Eye (tissue), 1 donor: ENCODE measurements at regions not wholly inside any gene's neighbourhood (a gene's known extent, or its start where the extent isn't known, plus 50 kb on each side); places are given as distances from the start of the nearest gene placed in this dataset.
A peak's percentile ranks its signal among the peaks of the same experiment; 100 is the strongest.

Experiments used
- DNase-seq: peaks from one replicate; pipeline ENCODE4 v3.0.0-alpha.2; 2015

- no peak for DNase-seq
These were observed 385.1 kb upstream of the POU3F3 start for GRCh38 chr2:104468846-104469245.

GRCh38 chr2:104472076-104472475, 381.8 kb upstream of the POU3F3 start:
- DNase-seq: no peak

DNA sequence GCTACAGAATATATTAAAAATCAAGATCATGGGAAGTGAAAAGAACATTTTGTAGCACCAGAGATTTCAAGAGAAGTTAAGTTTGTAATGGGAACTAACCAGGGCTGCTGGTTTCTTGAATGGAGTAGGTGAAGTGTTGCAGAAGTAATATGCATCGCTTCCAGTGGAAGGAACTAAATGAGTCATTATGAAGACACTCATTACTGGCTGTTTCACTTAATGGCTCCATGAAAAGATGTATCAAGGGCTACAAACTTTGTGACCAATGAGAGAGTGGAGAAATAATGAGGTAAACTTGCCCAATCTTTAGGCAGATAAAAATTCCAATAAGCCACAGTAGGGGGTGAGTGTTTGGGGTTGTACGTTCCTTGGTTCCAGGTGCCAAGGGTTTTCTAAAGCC, 380.4 kb upstream of the POU3F3 start:
- peak; percentile 72 for DNase-seq

DNA sequence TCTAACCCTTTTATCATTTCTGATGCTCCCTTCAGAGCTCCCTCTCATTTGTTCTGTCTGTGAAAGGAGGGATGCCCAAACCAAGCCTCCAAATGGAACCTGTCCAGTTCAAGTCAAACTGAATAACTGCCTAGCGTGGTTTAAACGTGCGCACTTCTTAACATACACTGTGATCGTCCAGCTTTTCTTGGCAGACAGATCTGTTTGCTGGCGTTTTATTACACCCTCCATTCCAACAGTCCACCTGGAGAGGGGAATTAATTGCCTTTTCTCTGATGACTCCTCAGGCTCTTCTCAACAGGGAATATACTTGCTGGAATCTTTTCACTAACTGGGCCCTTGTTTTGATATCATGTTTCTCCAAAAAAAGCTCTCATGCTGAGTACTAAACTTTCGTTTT, 379.2 kb upstream of the POU3F3 start:
- no peak for DNase-seq

DNA sequence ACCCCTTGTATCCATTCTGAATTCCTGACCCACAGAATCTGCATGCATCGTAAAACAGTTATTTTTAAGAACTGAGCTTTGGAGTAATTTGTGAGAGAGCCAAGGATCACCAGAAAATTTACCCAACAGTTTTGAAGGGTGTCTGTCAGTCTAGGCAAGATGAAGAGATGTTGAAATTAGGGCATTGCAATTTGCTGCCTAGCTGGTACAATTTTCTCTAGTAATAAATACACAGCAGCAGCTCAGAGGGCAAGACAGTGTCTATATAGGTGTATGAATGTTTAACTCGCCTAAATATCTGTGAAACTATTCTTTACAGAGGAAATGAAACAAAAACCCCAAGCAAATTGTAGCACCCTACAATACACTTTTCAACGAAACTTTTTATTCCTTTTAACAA, 377.8 kb upstream of the POU3F3 start:
- DNase-seq: no peak

DNA sequence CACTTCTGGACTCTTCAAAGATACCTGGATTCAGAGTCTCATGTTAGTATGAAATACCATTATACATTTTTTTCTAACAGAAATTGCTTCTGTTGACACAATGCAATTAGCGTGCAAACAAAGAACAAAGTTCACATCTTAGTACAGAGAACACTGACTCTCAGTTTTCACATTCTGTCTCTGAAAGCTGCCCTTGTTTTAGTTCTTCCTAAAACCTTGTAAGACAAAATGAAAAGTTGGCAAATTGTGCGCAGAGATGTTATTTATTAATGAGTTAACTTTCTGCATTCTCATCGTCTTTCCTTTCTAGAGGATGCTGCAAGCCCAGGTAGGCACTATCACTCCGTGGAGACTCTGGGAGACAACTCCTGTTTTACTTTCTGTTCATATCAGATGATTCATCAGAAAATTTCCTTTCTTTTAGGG, 377.3 kb upstream of the POU3F3 start:
- DNase-seq: no peak

- DNase-seq: no peak
These were observed 372.6 kb upstream of the POU3F3 start for GRCh38 chr2:104481341-104481740.

DNA sequence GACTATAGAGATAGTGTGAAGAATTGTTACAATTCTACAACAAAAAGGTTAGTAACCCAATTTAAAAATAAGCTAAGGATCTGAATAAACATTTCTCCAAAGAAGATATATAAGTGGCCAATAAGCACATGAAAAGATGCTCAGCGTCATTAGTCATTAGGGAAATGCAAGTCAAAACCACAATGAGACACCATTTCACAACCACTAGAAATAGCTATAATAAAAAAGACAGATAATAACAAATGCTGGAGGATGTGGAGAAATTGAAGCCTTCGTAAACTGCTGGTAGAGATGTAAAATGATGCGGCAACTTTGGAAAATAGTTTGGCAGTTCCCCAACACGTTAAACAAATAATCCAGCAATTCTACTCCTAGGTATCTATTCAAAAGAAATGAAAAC, 366.5 kb upstream of the POU3F3 start:
- no peak for DNase-seq

GRCh38 chr2:104493698-104494097, 360.2 kb upstream of the POU3F3 start:
- no peak for DNase-seq

DNA sequence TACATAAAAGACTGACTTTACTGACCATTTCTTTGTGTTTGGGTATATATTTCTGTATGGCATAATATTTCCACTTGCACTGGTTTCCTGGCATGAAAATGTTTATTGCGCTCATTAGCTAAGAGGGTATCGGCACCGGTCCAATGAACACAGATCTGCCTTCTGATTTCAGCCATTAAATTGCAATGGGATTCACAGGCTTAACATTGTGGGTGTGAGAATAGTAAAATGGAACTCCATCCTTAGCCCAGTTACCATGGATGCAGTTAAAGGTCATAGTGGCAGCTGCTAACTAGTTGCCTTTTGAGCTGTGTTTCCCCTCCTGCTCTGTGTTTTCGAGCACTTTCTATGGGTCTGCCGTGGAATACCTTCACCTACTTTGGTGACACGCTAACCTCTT, 352.6 kb upstream of the POU3F3 start:
- no peak for DNase-seq

GRCh38 chr2:104501929-104502328, 352.0 kb upstream of the POU3F3 start:
- no peak for DNase-seq

DNA sequence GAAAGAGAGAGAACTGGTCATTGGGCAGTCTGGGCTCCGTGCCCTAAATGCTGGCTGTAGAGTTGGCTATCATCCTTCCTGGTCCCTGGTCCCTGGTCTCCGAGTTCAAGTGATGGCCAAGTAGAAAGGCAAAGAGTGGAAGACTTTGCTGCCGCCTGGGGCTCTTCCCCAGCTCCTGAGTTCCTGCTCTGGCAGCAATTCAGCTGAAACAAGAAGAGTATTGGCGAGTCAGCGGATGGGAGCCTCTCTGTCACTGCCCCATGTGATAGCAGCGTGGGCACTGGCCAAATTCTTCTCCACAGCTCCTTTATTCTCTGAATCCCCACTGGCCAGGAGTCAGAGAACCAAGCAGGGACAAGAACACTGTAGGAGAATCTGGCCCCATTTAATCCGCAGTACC, 351.0 kb upstream of the POU3F3 start:
- DNase-seq: no peak

- no peak for DNase-seq
These were observed 349.4 kb upstream of the POU3F3 start for GRCh38 chr2:104504331-104505073.

- DNase-seq: no peak
These were observed 335.7 kb upstream of the POU3F3 start for GRCh38 chr2:104518256-104518655.

DNA sequence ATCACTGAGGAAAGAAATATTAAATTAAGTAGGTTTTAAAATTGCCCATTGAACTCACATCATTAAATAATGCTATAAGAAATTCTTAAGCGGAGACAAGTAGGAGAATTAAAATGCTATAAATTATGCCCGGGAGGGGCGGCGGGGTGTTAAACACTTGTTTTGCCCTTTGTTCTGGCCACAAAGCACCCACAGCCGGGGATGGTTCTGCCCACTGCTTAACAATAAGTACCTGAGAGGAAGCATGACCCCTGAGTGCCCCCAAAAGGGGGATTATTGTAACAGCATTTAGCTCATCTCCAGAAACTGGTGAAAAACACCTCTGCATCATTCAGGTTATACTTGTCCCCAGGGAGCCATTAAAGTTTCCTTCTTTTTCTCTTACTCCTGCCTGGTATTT, 332.7 kb upstream of the POU3F3 start:
- no peak for DNase-seq

- DNase-seq: no peak
These were observed 330.0 kb upstream of the POU3F3 start for GRCh38 chr2:104523921-104524320.

- DNase-seq: no peak
These were observed 325.8 kb upstream of the POU3F3 start for GRCh38 chr2:104528101-104528500.

DNA sequence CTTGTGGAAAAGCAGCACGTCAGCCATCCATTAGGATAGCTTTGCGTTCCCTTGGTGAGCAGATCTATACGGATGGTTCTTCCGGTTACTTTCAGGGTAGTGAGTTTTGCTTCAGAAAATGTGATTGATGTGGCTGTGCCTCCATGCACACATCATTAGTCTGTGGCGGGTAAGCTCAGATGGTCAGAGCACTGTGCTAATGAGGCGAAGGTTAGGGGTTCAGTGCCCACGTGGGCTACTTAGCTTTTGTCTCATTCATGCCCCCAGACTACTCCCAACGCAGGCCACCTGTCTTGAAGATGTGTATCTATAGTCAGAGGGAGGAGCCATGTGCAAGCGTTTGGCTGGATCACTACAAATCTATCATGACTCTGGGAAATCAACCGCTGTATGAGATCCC, 322.8 kb upstream of the POU3F3 start:
- no peak for DNase-seq

DNA sequence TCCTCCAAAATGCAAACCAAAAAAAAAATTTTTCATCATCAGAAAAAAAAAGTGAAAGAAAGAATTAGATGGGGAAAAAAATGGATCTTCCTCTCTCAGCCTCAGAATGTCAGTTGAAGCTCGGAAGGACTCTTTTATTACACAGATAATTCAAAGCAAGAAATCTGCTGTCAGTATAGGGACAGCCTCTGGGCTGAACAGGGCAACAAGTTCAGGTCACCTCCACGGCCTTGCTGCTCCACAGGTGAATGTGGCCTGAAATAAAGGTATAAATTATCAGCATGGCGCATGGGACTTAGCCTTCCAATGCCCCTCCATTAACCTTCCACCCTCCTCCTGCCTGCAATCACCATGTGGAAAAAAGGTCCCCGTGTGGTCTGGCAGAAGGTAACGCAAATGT, 316.8 kb upstream of the POU3F3 start:
- no peak for DNase-seq

- DNase-seq: peak; percentile 13
These were observed 315.8 kb upstream of the POU3F3 start for GRCh38 chr2:104538077-104538476.

- DNase-seq: no peak
These were observed 314.3 kb upstream of the POU3F3 start for GRCh38 chr2:104539649-104540048.

GRCh38 chr2:104545055-104545454, 308.9 kb upstream of the POU3F3 start:
- no peak for DNase-seq

DNA sequence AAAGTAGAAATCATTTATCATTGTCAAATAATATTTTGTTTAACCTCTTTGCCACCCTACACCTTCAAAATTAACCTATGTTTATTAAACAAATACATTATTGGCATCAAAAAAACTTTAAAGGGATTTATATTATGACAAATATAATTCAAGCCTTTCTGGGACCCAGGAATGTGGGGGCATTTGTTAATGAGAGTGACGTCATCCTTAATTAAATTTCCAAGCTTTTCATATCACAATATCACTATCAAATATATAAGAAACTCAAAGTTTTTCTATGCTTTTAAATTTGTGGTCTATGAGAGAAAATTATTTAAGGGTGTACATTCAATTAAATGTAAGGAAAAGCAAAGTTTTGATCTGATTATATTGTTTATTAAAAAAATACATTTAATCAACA, 307.4 kb upstream of the POU3F3 start:
- DNase-seq: no peak

DNA sequence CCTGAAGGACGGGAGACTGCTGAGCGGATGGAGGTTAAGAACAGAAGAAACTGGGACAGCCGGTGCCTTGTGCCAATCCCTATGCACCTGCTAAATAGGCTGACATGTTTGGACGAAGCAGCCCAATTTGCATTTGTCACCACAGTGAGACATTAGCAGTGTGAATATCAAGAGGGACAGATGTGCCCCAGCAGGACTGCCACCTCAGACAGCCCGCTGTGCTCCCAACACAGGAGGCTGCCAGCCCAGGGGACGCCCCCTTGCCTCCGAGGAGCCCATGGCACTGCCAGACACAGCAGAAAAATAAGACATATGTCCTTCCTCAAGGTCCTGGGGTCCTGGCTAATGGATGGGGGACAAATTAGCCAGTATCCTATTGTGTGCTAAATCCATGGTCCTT, 306.7 kb upstream of the POU3F3 start:
- no peak for DNase-seq

DNA sequence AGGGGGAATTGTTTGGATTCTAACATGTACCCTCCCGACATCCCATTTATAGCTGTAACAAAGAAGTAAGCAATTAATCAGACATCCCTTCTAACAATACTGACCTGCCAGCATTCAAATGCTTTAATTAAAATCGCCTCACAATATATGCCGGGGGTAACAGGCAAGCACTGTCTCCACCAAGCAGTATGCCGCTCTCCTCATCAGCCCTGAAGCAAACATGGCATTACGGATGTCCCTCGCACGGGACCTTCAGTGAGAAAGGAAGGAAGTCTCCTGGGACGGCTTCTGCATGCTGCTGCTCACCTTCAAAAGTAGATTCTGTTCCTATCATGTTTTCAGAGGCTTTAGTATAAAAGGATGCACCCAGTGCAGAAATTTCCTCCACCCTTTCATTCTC, 292.7 kb upstream of the POU3F3 start:
- no peak for DNase-seq
